DOHH2 (cell line): ENCODE measurements at regions not wholly inside any gene's neighbourhood (a gene's known extent, or its start where the extent isn't known, plus 50 kb on each side); places are given as distances from the start of the nearest gene placed in this dataset.

Experiments used
- H3F3A ChIP-seq: fragments of 200-600 bp; sonication (generic), shearing (Covaris generic); 2 replicates; pipeline ENCODE4 v1.6.0; 2016; ENCODE audit warnings: antibody characterized with exemption, mild to moderate bottlenecking; ENCODE audit not compliant: control insufficient read depth, insufficient read depth
- H3K27ac ChIP-seq: fragments of 200-600 bp; sonication (generic); 2 replicates; pipeline ENCODE4 v1.5.1; 2014; ENCODE audit warnings: low read depth, mild to moderate bottlenecking, low read length, moderate library complexity
- H3K27me3 ChIP-seq: fragments of 200-600 bp; sonication (generic); 2 replicates; pipeline ENCODE4 v1.6.1; 2014; ENCODE audit warnings: mild to moderate bottlenecking, low read length, mixed read lengths; ENCODE audit not compliant: control insufficient read depth
- H3K36me3 ChIP-seq: fragments of 200-600 bp; sonication (generic); 2 replicates; pipeline ENCODE4 v1.6.1; 2014; ENCODE audit warnings: mild to moderate bottlenecking, low read length, moderate library complexity, mixed read lengths; ENCODE audit not compliant: control insufficient read depth
- H3K4me1 ChIP-seq: fragments of 200-600 bp; sonication (generic); 2 replicates; pipeline ENCODE4 v1.6.1; 2014; ENCODE audit warnings: mild to moderate bottlenecking, low read length, mixed read lengths; ENCODE audit not compliant: control insufficient read depth
- H3K4me2 ChIP-seq: fragments of 200-600 bp; sonication (generic); 2 replicates; pipeline ENCODE4 v1.6.0; 2014; ENCODE audit warnings: mild to moderate bottlenecking, low read length, moderate library complexity
- H3K4me3 ChIP-seq: fragments of 200-600 bp; sonication (generic); 2 replicates; pipeline ENCODE4 v1.5.1; 2014; ENCODE audit warnings: mild to moderate bottlenecking, low read length, mixed read lengths
- H3K79me2 ChIP-seq: fragments of 200-600 bp; sonication (generic); 2 replicates; pipeline ENCODE4 v1.6.1; 2014; ENCODE audit warnings: mild to moderate bottlenecking, low read length, mixed read lengths; ENCODE audit not compliant: control insufficient read depth
- H3K9me2 ChIP-seq: fragments of 200-600 bp; sonication (generic); replicated peaks from 2 replicates; pipeline ENCODE4 v1.6.1; 2014; ENCODE audit warnings: mild to moderate bottlenecking, low read length, mixed read lengths; ENCODE audit not compliant: control insufficient read depth
- H3K9me3 ChIP-seq: fragments of 200-600 bp; sonication (generic); 2 replicates; pipeline ENCODE4 v1.6.1; 2014; ENCODE audit warnings: antibody characterized with exemption, low read length, mixed read lengths; ENCODE audit not compliant: control insufficient read depth, insufficient read depth
- H4K20me1 ChIP-seq: fragments of 200-600 bp; sonication (generic); 2 replicates; pipeline ENCODE4 v1.6.0; 2014; ENCODE audit warnings: low read depth, mild to moderate bottlenecking, antibody characterized with exemption, low read length, moderate library complexity; ENCODE audit not compliant: control insufficient read depth, insufficient read depth
- CTCF ChIP-seq: fragments of 200-600 bp; sonication (generic); IDR thresholded peaks from one replicate; pipeline ENCODE4 v1.5.1; 2014; ENCODE audit warnings: antibody characterized with exemption, mild to moderate bottlenecking, low read depth, low read length; ENCODE audit not compliant: poor library complexity, severe bottlenecking
- EZH2phosphoT487 ChIP-seq: fragments of 200-600 bp; sonication (generic); IDR thresholded peaks from 2 replicates; pipeline ENCODE4 v1.6.1; 2017; ENCODE audit warnings: borderline replicate concordance, mild to moderate bottlenecking, antibody characterized with exemption, low read length, moderate library complexity, mixed read lengths

DNA sequence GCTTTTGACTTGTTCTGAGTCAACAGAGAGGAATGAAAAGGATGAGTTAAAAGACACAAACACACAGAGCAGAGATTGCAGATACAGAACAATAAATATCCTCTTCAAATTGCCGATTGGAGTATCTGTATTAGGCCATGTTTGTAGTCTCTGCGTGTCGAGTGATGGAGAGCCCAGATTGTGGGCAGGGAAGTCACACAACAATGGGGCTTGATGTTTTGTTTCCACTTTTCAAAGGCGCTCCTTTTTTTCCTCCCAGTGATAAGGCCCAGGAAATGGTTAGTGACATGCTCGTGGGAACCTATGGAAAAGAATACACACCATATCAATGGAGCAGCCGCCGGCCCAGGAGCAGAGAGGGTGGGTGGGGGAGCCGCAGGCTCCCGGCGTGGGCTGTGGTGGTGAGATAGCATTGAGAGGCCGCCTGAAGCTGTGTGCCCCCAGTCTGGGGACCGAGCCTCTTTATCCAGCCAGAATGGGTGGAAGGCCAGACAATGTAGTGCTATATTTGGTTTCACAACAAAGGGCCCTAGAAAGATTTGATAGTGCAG is 555.9 kb downstream of the INSC start:
- Histone ChIP-seq H3K36me3 (no peaks in the 10 kb centered on the region), H3K27me3 (no peaks in the 10 kb centered on the region), H3K9me2 (no peaks in the 10 kb centered on the region), H3K27ac (no peak overlapping the region), H3K4me3 (no peak overlapping the region), H3K9me3 (no peaks in the 10 kb centered on the region; the same call in 1 of the 2 replicates), H3K79me2 (no peaks in the 10 kb centered on the region), H3F3A (no peaks in the 10 kb centered on the region), H3K4me2 (no peak overlapping the region), H3K4me1 (no peaks in the 10 kb centered on the region), H4K20me1 (no peaks in the 10 kb centered on the region)
- TF ChIP-seq EZH2phosphoT487, result no peak
- no peak for TF ChIP-seq CTCF

- H3K9me2 ChIP-seq, result no peaks in the 10 kb centered on the region
- no peaks in the 10 kb centered on the region for H3K4me1 ChIP-seq
- no peak overlapping the region for H3K4me3 ChIP-seq
- no peak overlapping the region for H3K4me2 ChIP-seq
- H3K27ac ChIP-seq, result no peak overlapping the region
- no peak for TF ChIP-seq EZH2phosphoT487
- TF ChIP-seq CTCF, result no peak
- no peaks in the 10 kb centered on the region; the same call in 1 of the 2 replicates for H3K9me3 ChIP-seq
- no peaks in the 10 kb centered on the region for H3K79me2 ChIP-seq
- H4K20me1 ChIP-seq, result no peaks in the 10 kb centered on the region
- H3K27me3 ChIP-seq, result no peaks in the 10 kb centered on the region
- H3K36me3 ChIP-seq, result no peaks in the 10 kb centered on the region
- H3F3A ChIP-seq, result no peaks in the 10 kb centered on the region
These were observed 556.5 kb downstream of the INSC start for GRCh38 chr11:15671216-15671615.

GRCh38 chr11:15672825-15673224 is 558.1 kb downstream of the INSC start:
- Histone ChIP-seq H4K20me1 (no peaks in the 10 kb centered on the region), H3F3A (no peaks in the 10 kb centered on the region), H3K9me3 (no peaks in the 10 kb centered on the region; the same call in 1 of the 2 replicates), H3K9me2 (no peaks in the 10 kb centered on the region), H3K4me3 (no peak overlapping the region), H3K27me3 (no peaks in the 10 kb centered on the region), H3K27ac (no peak overlapping the region), H3K4me2 (no peak overlapping the region), H3K4me1 (no peaks in the 10 kb centered on the region), H3K36me3 (no peaks in the 10 kb centered on the region), H3K79me2 (no peaks in the 10 kb centered on the region)
- TF ChIP-seq CTCF (no peak), EZH2phosphoT487 (no peak)
